Heart right ventricle (tissue), 16 donors: ENCODE measurements at regions not wholly inside any gene's neighbourhood (a gene's known extent, or its start where the extent isn't known, plus 50 kb on each side); places are given as distances from the start of the nearest gene placed in this dataset.

ENCODE experiments used
- ATAC-seq, 8 donors: fragments of 200-7000 bp; cut with Tn5 transposase; one replicate each; pipeline ENCODE4 v1.9.1; 2020; ENCODE audit warnings: mild to moderate bottlenecking in 8 of 8, moderate library complexity in 8 of 8, moderate number of reproducible peaks in 1 of 8
- DNase-seq, 2 donors: peaks; one replicate each; pipeline ENCODE4 v3.0.0-alpha.2; 2020
- H3K27ac ChIP-seq, 10 donors: fragments of 200-600 bp; sonication (generic) in 2 of 10; one replicate each; pipeline versions ENCODE4 v1.5.0 to v1.8.0; 2020 to 2022; ENCODE audit warnings: mild to moderate bottlenecking in 3 of 10
- H3K27me3 ChIP-seq, 7 donors: fragments of 200-600 bp; one replicate each; pipeline ENCODE4 v1.8.0; 2021 to 2022; ENCODE audit warnings: mild to moderate bottlenecking in 2 of 7
- H3K36me3 ChIP-seq, 9 donors: fragments of 200-600 bp; sonication (generic) in 1 of 9; one replicate each; pipeline versions ENCODE4 v1.5.0 to v1.8.0; 2020 to 2022; ENCODE audit warnings: mild to moderate bottlenecking in 2 of 9
- H3K4me1 ChIP-seq, 9 donors: fragments of 200-600 bp; sonication (generic) in 1 of 9; one replicate each; pipeline versions ENCODE4 v1.5.0 to v1.8.0; 2020 to 2022; ENCODE audit warnings: mild to moderate bottlenecking in 4 of 9
- H3K4me3 ChIP-seq, 10 donors: fragments of 200-600 bp; sonication (generic) in 2 of 10; one replicate each; pipeline versions ENCODE4 v1.5.0 to v1.8.0; 2020 to 2022; ENCODE audit warnings: mild to moderate bottlenecking in 7 of 10, moderate library complexity in 2 of 10
- H3K9me3 ChIP-seq, 11 donors: fragments of 200-600 bp in 10 of 11; sonication (generic) in 2 of 11; one replicate each; pipeline versions ENCODE4 v1.5.0 to v1.8.0; 2013 to 2022; ENCODE audit warnings: mild to moderate bottlenecking in 2 of 11, control low read depth in 1 of 11, moderate library complexity in 1 of 11
- WGBS, 2 donors: extraction: QIAGEN DNeasy Blood & Tissue Kit; methylation state at CpG; one replicate each; pipeline ENCODE4 v1.1.7; 2013; ENCODE audit warnings: inconsistent platforms in 1 of 2; 5-methylcytosine and 5-hydroxymethylcytosine counted together
- intact Hi-C, 10 donors: fragments of 100-400 bp; cut with DNase I; formaldehyde crosslinking; loops; one replicate each; pipeline versions ENCODE4 v1.11.1 to v1.14.2; 2022
- TF ChIP-seq, protein P1 (sequence below), 9 donors: fragments of 200-600 bp; sonication (generic) in 2 of 9; IDR thresholded peaks; one replicate each; pipeline versions ENCODE4 v1.5.0 to v1.8.0; 2021 to 2022; ENCODE audit warnings: antibody characterized with exemption in 9 of 9, mild to moderate bottlenecking in 5 of 9, moderate library complexity in 1 of 9
- donor health status: Arrhythmogenic right ventricular cardiomyopathy.
- donor health status: ischemic (EF 13 %, LVEDD 7.1; RV severe dilation, severe dysfunction).
- donor health status: healthy with polysubstance abuse.
- donor health status: DM: no; HTN: yes; CAD: no.
- donor health status: DM: no; HTN: no; CAD: no.
- donor health status: ischemic (EF 25% LVEDD 6.9; RV normal size, moderate dysfunction).
- donor health status: ischemic (EF 25% LVEDD 5.7; RV mildly dilated, moderate dysfunction).
- donor health status: healthy.
- donor health status: DM: yes; HTN: yes; CAD: no.
- donor health status: Ischemic cardiomyopathy.
- donor health status: ischemic (EF 35%, LVEDD 5.7; RV mildly dilated, moderate dysfunction).
- donor health status: nonischemic (EF 11% LVEDD 7.7; RV severe dilation, severe dysfunction).
- donor health status: DM: yes; HTN: yes; CAD: no.
- donor health status: PGD.
- donor health status: ischemic (EF 29% LVEDD 5.4; RV normal size, mild dysfunction).
- donor health status: nonischemic (EF 23%, LVEDD 6.1; RV moderate dilation, normal function).

DNA sequence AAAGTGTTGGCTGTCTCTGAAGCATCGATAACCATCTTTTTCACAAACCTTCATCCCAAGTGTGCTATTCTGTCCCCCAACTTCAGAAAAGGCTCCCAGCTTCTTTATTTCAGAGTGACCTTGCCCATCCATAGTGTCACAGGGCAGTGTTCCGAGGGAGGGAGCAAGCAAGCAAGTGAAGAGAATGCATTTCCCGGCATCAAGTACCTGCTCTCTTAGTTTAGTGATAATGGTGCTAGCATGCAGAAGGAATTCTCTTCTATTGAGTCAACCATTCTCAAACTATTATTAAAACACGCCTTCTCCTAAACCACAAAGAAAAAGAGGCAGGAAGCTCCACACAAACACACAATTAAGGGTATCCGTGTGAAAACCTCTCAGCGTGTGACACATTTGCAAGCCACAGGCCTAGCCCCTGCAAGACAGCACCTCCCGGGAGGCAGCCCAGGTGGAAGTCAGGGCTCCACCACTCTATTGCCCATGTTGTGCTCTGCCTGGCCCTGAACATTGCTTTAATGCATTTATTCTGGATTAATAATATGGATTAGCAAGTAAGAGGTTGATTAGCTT lies 504.9 kb downstream of the GALR1 start:
- TF ChIP-seq, protein P1, sequence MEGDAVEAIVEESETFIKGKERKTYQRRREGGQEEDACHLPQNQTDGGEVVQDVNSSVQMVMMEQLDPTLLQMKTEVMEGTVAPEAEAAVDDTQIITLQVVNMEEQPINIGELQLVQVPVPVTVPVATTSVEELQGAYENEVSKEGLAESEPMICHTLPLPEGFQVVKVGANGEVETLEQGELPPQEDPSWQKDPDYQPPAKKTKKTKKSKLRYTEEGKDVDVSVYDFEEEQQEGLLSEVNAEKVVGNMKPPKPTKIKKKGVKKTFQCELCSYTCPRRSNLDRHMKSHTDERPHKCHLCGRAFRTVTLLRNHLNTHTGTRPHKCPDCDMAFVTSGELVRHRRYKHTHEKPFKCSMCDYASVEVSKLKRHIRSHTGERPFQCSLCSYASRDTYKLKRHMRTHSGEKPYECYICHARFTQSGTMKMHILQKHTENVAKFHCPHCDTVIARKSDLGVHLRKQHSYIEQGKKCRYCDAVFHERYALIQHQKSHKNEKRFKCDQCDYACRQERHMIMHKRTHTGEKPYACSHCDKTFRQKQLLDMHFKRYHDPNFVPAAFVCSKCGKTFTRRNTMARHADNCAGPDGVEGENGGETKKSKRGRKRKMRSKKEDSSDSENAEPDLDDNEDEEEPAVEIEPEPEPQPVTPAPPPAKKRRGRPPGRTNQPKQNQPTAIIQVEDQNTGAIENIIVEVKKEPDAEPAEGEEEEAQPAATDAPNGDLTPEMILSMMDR (IDR thresholded peaks at IDR 0.05): no peak
- intact Hi-C loops: no loop called here
- DNase-seq: no peak
- H3K4me1 ChIP-seq: no peaks in the 10 kb centered on the region
- 26 to 37% methylated on average over 7 of the region's 7 CpGs for WGBS, 2 donors
- ATAC-seq: no peak
- peaks cover 0 to 43% (median 5%) of the 10 kb centered on the region in 7 donors for H3K27me3 ChIP-seq
- no peaks in the 10 kb centered on the region for H3K36me3 ChIP-seq
- H3K9me3 ChIP-seq: no peaks in the 10 kb centered on the region
- H3K27ac ChIP-seq: no peak overlapping the region
- no peak overlapping the region for H3K4me3 ChIP-seq

DNA sequence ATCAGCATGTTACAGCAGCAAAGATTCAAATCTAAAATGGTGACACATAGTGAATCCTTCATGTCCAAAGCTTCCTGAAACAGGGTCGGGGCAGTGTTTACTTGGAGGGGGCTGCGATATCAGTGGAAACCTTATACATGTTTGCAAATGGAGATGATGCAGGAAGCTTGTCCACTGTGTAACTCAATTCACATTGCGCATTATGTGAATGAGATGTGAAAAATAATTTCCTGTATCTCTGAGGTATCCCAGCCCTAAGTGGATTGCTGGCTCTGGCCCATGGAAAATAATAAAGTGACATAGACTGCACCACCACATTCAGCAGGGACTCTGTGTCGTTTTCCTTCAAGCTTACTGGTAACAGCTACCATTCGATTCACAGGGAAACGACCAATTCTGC lies 505.5 kb downstream of the GALR1 start:
- no peak for DNase-seq
- Histone ChIP-seq H3K4me3 (no peak overlapping the region), H3K9me3 (no peaks in the 10 kb centered on the region), H3K36me3 (no peaks in the 10 kb centered on the region), H3K27ac (no peak overlapping the region), H3K4me1 (no peaks in the 10 kb centered on the region), H3K27me3 (peaks cover 0 to 46% (median 5%) of the 10 kb centered on the region in 7 donors)
- WGBS, 2 donors: 54 to 62% methylated on average over 6 of the region's 6 CpGs
- TF ChIP-seq, protein P1 (IDR thresholded peaks at IDR 0.05): no peak
- intact Hi-C loops: no loop called here
- no peak for ATAC-seq

DNA sequence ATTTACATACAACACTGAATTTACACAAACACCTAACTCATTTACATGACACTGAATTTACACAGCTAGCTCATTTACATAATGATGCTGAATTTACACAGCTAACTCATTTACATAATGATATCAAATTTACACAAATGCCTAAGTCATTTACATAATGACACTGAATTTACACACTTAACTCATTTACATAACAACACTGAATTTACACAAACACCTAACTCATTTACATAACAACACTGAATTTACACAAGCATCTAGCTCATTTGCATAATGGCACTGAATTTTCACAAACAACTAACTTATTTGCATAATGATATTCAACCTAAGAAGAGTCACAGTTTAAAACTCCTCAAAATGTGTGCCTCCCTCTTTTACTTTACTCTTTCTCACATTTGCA lies 511.7 kb downstream of the GALR1 start:
- no peaks in the 10 kb centered on the region for H3K36me3 ChIP-seq
- H3K4me3 ChIP-seq: no peak overlapping the region
- DNase-seq (no peak), ATAC-seq (no peak)
- TF ChIP-seq, protein P1 (IDR thresholded peaks at IDR 0.05): no peak
- intact Hi-C loops: no loop called here
- H3K9me3 ChIP-seq: no peaks in the 10 kb centered on the region
- no peaks in the 10 kb centered on the region for H3K4me1 ChIP-seq
- peaks cover 0 to 76% (median 27%) of the 10 kb centered on the region in 7 donors for H3K27me3 ChIP-seq
- no peak overlapping the region for H3K27ac ChIP-seq

DNA sequence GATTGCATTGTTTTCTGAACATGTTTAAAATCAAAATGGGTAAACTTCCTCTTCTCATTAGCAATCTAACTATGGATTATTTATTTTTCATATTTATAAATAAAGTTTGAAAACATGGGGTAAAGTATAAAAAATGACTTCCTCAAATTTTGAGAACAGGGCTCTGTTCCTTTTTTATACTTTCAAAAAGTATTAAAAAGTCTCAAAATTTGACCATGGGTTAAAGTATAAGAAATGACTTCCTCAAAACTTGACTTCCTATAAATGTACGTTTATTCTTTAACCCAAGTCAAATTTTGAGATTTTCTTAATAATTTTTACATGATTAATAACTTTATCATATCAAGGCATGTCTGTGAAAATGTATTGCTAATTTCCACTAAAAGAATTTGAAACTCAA lies 512.4 kb downstream of the GALR1 start:
- Histone ChIP-seq H3K9me3 (no peaks in the 10 kb centered on the region), H3K27me3 (peaks cover 0 to 74% (median 29%) of the 10 kb centered on the region in 7 donors), H3K36me3 (no peaks in the 10 kb centered on the region), H3K27ac (no peak overlapping the region), H3K4me3 (no peak overlapping the region), H3K4me1 (no peaks in the 10 kb centered on the region)
- no peak for DNase-seq
- 54 to 76% methylated on average over 1 of the region's 1 CpG for WGBS, 2 donors
- ATAC-seq: no peak
- TF ChIP-seq, protein P1 (IDR thresholded peaks at IDR 0.05): no peak
- intact Hi-C loops: no loop called here
